BJ (cell line): ENCODE measurements at regions not wholly inside any gene's neighbourhood (a gene's known extent, or its start where the extent isn't known, plus 50 kb on each side); places are given as distances from the start of the nearest gene placed in this dataset.

Experiments used
- CTCF ChIA-PET: fragments of 350-600 bp; formaldehyde crosslinking; extraction: SDS; loops from one replicate; lab custom pipeline; 2021; ENCODE audit warnings: antibody characterized with exemption, inconsistent platforms; lab: Yijun Ruan, JAX
- POLR2A ChIA-PET: fragments of 300-600 bp; sonication (Branson Sonifier 250); formaldehyde crosslinking; extraction: SDS; loops from one replicate; lab custom pipeline; 2021; ENCODE audit warnings: antibody characterized with exemption; lab: Charles Lee
- DNase-seq: peaks from one replicate; pipeline ENCODE4 v3.0.0-alpha.2; 2011; ENCODE audit warnings: low read depth
- H3K27me3 ChIP-seq: 2 replicates; pipeline ENCODE4 v1.6.0; 2011; ENCODE audit warnings: low read length; ENCODE audit not compliant: control insufficient read depth, insufficient read depth
- H3K36me3 ChIP-seq: 2 replicates; pipeline ENCODE4 v1.5.1; 2011; ENCODE audit warnings: low read length; ENCODE audit not compliant: control insufficient read depth, insufficient read depth
- H3K4me3 ChIP-seq: 2 replicates; pipeline ENCODE4 v1.5.1; 2011; ENCODE audit warnings: low read depth, mild to moderate bottlenecking, control low read depth, low read length
- CTCF ChIP-seq: IDR thresholded peaks from 2 replicates; pipeline ENCODE4 v1.5.1; 2011; ENCODE audit warnings: low read depth, mild to moderate bottlenecking, control low read depth, inconsistent platforms, low read length, moderate library complexity; ENCODE audit not compliant: insufficient read depth

- DNase-seq: no peak
- Histone ChIP-seq H3K4me3 (no peak overlapping the region), H3K36me3 (no peaks in the 10 kb centered on the region), H3K27me3 (no peaks in the 10 kb centered on the region)
- POLR2A ChIA-PET: no interaction called here
- CTCF ChIA-PET: no interaction called here
- TF ChIP-seq CTCF: no peak
Observed at GRCh38 chr1:244958593-244958992, 94.2 kb upstream of the HNRNPU start.

GRCh38 chr1:244957525-244957924 is 93.2 kb upstream of the HNRNPU start:
- no peak for DNase-seq
- Histone ChIP-seq H3K4me3 (no peak overlapping the region), H3K36me3 (no peaks in the 10 kb centered on the region), H3K27me3 (no peaks in the 10 kb centered on the region)
- TF ChIP-seq CTCF: no peak
- CTCF ChIA-PET: no interaction called here
- POLR2A ChIA-PET: no interaction called here

GRCh38 chr1:244957122-244957521 is 92.8 kb upstream of the HNRNPU start:
- ChIA-PET POLR2A (no interaction called here), CTCF (no interaction called here)
- no peak overlapping the region for H3K4me3 ChIP-seq
- no peaks in the 10 kb centered on the region for H3K36me3 ChIP-seq
- no peaks in the 10 kb centered on the region for H3K27me3 ChIP-seq
- DNase-seq: no peak
- no peak for TF ChIP-seq CTCF

GRCh38 chr1:244955661-244956060 is 91.3 kb upstream of the HNRNPU start:
- TF ChIP-seq CTCF: no peak
- DNase-seq: no peak
- Histone ChIP-seq H3K36me3 (no peaks in the 10 kb centered on the region), H3K27me3 (no peaks in the 10 kb centered on the region), H3K4me3 (no peak overlapping the region)
- CTCF ChIA-PET: interaction anchor here (0.6 kb wide), 1 partner anchor 88 kb away, joined by 3 read pairs; no protein-coding TSS in a partner anchor
- POLR2A ChIA-PET: no interaction called here

- CTCF ChIA-PET: no interaction called here
- no peaks in the 10 kb centered on the region for H3K36me3 ChIP-seq
- POLR2A ChIA-PET: no interaction called here
- H3K27me3 ChIP-seq: no peaks in the 10 kb centered on the region
- no peak overlapping the region for H3K4me3 ChIP-seq
- TF ChIP-seq CTCF: no peak
- no peak for DNase-seq
Observed at GRCh38 chr1:244954359-244954758, 90.0 kb upstream of the HNRNPU start.
